GM23248 (cell line): ENCODE measurements at regions not wholly inside any gene's neighbourhood (a gene's known extent, or its start where the extent isn't known, plus 50 kb on each side); places are given as distances from the start of the nearest gene placed in this dataset.

Experiments used
- DNase-seq: peaks from one replicate; pipeline ENCODE4 v3.0.0-alpha.2; 2015
- H2AFZ ChIP-seq: fragments of 200-600 bp; sonication (generic); 2 replicates; pipeline ENCODE4 v1.6.1; 2016; ENCODE audit warnings: antibody characterized with exemption
- H3F3A ChIP-seq: fragments of 200-600 bp; sonication (generic); 2 replicates; pipeline ENCODE4 v1.6.1; 2016; ENCODE audit warnings: mild to moderate bottlenecking, antibody characterized with exemption, mixed run types; ENCODE audit not compliant: insufficient read depth
- H3K27ac ChIP-seq: fragments of 200-600 bp; sonication (generic); 2 replicates; pipeline ENCODE4 v1.5.1; 2016; ENCODE audit warnings: mild to moderate bottlenecking
- H3K27me3 ChIP-seq: fragments of 200-600 bp; sonication (generic); replicated peaks from 2 replicates; pipeline ENCODE4 v1.6.1; 2016; ENCODE audit warnings: mild to moderate bottlenecking; ENCODE audit not compliant: insufficient read depth
- H3K36me3 ChIP-seq: fragments of 200-600 bp; sonication (generic); 2 replicates; pipeline ENCODE4 v1.6.1; 2016; ENCODE audit warnings: low read depth, mild to moderate bottlenecking
- H3K4me1 ChIP-seq: fragments of 200-600 bp; sonication (generic); 2 replicates; pipeline ENCODE4 v1.6.1; 2016; ENCODE audit warnings: mild to moderate bottlenecking; ENCODE audit not compliant: insufficient read depth
- H3K4me2 ChIP-seq: fragments of 200-600 bp; sonication (generic); one replicate; pipeline ENCODE4 v1.6.1; 2016; ENCODE audit warnings: mild to moderate bottlenecking; ENCODE audit not compliant: unreplicated experiment
- H3K4me3 ChIP-seq: fragments of 200-600 bp; sonication (generic); 2 replicates; pipeline ENCODE4 v1.5.1; 2016; ENCODE audit warnings: mild to moderate bottlenecking
- H3K79me2 ChIP-seq: fragments of 200-600 bp; sonication (generic); 2 replicates; pipeline ENCODE4 v1.6.1; 2016; ENCODE audit warnings: mild to moderate bottlenecking; ENCODE audit not compliant: insufficient read depth
- H3K9ac ChIP-seq: fragments of 200-600 bp; sonication (generic); 2 replicates; pipeline ENCODE4 v1.6.1; 2016; ENCODE audit warnings: mild to moderate bottlenecking
- H3K9me2 ChIP-seq: fragments of 200-600 bp; sonication (generic); 2 replicates; pipeline ENCODE4 v1.6.1; 2016; ENCODE audit warnings: mixed run types, mild to moderate bottlenecking, moderate library complexity; ENCODE audit not compliant: insufficient read depth
- H3K9me3 ChIP-seq: fragments of 200-600 bp; sonication (generic); one replicate; pipeline ENCODE4 v1.6.1; 2017; ENCODE audit warnings: low read depth
- H4K20me1 ChIP-seq: fragments of 200-600 bp; sonication (generic); 2 replicates; pipeline ENCODE4 v1.6.0; 2016; ENCODE audit not compliant: insufficient read depth
- EZH2 ChIP-seq: fragments of 200-600 bp; sonication (generic); IDR thresholded peaks from 2 replicates; pipeline ENCODE4 v1.6.1; 2018; ENCODE audit warnings: antibody characterized with exemption, mild to moderate bottlenecking; ENCODE audit not compliant: insufficient read depth, poor library complexity, severe bottlenecking
- EZH2phosphoT487 ChIP-seq: fragments of 200-600 bp; sonication (generic); IDR thresholded peaks from 2 replicates; pipeline ENCODE4 v1.6.1; 2018; ENCODE audit warnings: antibody characterized with exemption, moderate library complexity, mild to moderate bottlenecking, low read depth; ENCODE audit not compliant: insufficient read depth
- WGBS, 2 experiments: methylation state at CpG; one replicate each; pipeline ENCODE4 v1.1.6; 2015 to 2017; ENCODE audit warnings: low lambda C conversion rate in 2 of 2, low coverage in 1 of 2; ENCODE audit errors: missing lambda C conversion rate in 2 of 2; 5-methylcytosine and 5-hydroxymethylcytosine counted together
- in situ Hi-C: fragments of 300-500 bp; cut with MboI; formaldehyde crosslinking; loops from 2 replicates; pipeline ENCODE4 v1.15.0; 2020

GRCh38 chr14:31950764-31951637 lies 126.1 kb upstream of the ARHGAP5 start:
- H3K27ac ChIP-seq: no peak overlapping the region
- peak overlapping the region; percentile 43 for H2AFZ ChIP-seq
- H3K27me3 ChIP-seq: no peaks in the 10 kb centered on the region
- no peak for TF ChIP-seq EZH2phosphoT487
- in situ Hi-C loops: no loop called here
- peaks cover 20% of the 10 kb centered on the region for H3K4me1 ChIP-seq
- H3K79me2 ChIP-seq: no peaks in the 10 kb centered on the region
- DNase-seq: peak; percentile 86
- no peak overlapping the region for H3K4me2 ChIP-seq
- H3F3A ChIP-seq: no peaks in the 10 kb centered on the region; the same call in 1 of the 2 replicates
- H3K9me3 ChIP-seq: no peaks in the 10 kb centered on the region
- 45 to 52% methylated on average over 19 of the region's 19 CpGs for WGBS, 2 experiments
- H3K9ac ChIP-seq: no peak overlapping the region
- no peak overlapping the region for H3K4me3 ChIP-seq
- H4K20me1 ChIP-seq: no peaks in the 10 kb centered on the region
- H3K36me3 ChIP-seq: no peaks in the 10 kb centered on the region
- H3K9me2 ChIP-seq: no peaks in the 10 kb centered on the region

GRCh38 chr14:31951638-31951964 lies 125.5 kb upstream of the ARHGAP5 start:
- Histone ChIP-seq H3K9me2 (no peaks in the 10 kb centered on the region), H3K9ac (no peak overlapping the region), H4K20me1 (no peaks in the 10 kb centered on the region), H2AFZ (no peak overlapping the region), H3F3A (no peaks in the 10 kb centered on the region; the same call in 1 of the 2 replicates), H3K79me2 (no peaks in the 10 kb centered on the region), H3K36me3 (no peaks in the 10 kb centered on the region), H3K4me2 (no peak overlapping the region), H3K9me3 (no peaks in the 10 kb centered on the region), H3K4me1 (peaks cover 20% of the 10 kb centered on the region), H3K4me3 (no peak overlapping the region), H3K27ac (no peak overlapping the region), H3K27me3 (no peaks in the 10 kb centered on the region)
- in situ Hi-C loops: no loop called here
- no peak for DNase-seq
- 88 to 97% methylated on average over 3 to 4 of the region's 4 CpGs for whole genome bisulfite sequencing, 2 experiments
- TF ChIP-seq EZH2: no peak
- TF ChIP-seq EZH2phosphoT487: no peak

GRCh38 chr14:31952573-31952972 lies 124.5 kb upstream of the ARHGAP5 start:
- Histone ChIP-seq H3K9me2 (no peaks in the 10 kb centered on the region), H3K9ac (no peak overlapping the region), H2AFZ (no peak overlapping the region), H3K27me3 (no peaks in the 10 kb centered on the region), H3K4me1 (peaks cover 20% of the 10 kb centered on the region), H3K4me3 (no peak overlapping the region), H3K36me3 (no peaks in the 10 kb centered on the region), H3K27ac (no peak overlapping the region), H3K4me2 (no peak overlapping the region), H3K79me2 (no peaks in the 10 kb centered on the region), H3K9me3 (no peaks in the 10 kb centered on the region), H3F3A (no peaks in the 10 kb centered on the region; the same call in 1 of the 2 replicates), H4K20me1 (no peaks in the 10 kb centered on the region)
- TF ChIP-seq EZH2: no peak
- no peak for TF ChIP-seq EZH2phosphoT487
- WGBS, 2 experiments: 83 to 100% methylated on average over 1 of the region's 1 CpG
- DNase-seq: no peak
- in situ Hi-C loops: no loop called here

GRCh38 chr14:31953210-31953609 lies 123.9 kb upstream of the ARHGAP5 start:
- Histone ChIP-seq H3K27ac (no peak overlapping the region), H3K9me2 (no peaks in the 10 kb centered on the region), H3K36me3 (no peaks in the 10 kb centered on the region), H3K4me2 (no peak overlapping the region), H3K9me3 (no peaks in the 10 kb centered on the region), H3K79me2 (no peaks in the 10 kb centered on the region), H4K20me1 (no peaks in the 10 kb centered on the region), H3F3A (no peaks in the 10 kb centered on the region; the same call in 1 of the 2 replicates), H3K27me3 (no peaks in the 10 kb centered on the region), H3K4me3 (no peak overlapping the region), H2AFZ (no peak overlapping the region), H3K9ac (no peak overlapping the region), H3K4me1 (peaks cover 20% of the 10 kb centered on the region)
- in situ Hi-C loops: no loop called here
- DNase-seq: no peak
- WGBS, 2 experiments: 85 to 89% methylated on average over 6 of the region's 6 CpGs
- no peak for TF ChIP-seq EZH2phosphoT487
- no peak for TF ChIP-seq EZH2

- DNase-seq: peak; percentile 76
- H3K27me3 ChIP-seq: no peaks in the 10 kb centered on the region
- TF ChIP-seq EZH2 (no peak), EZH2phosphoT487 (no peak)
- no peak overlapping the region for H3K27ac ChIP-seq
- H3K9me2 ChIP-seq: no peaks in the 10 kb centered on the region
- no peaks in the 10 kb centered on the region for H3K36me3 ChIP-seq
- H3F3A ChIP-seq: no peaks in the 10 kb centered on the region; the same call in 1 of the 2 replicates
- H3K9ac ChIP-seq: no peak overlapping the region
- H3K4me2 ChIP-seq: no peak overlapping the region
- no peaks in the 10 kb centered on the region for H4K20me1 ChIP-seq
- H3K9me3 ChIP-seq: no peaks in the 10 kb centered on the region
- H3K79me2 ChIP-seq: no peaks in the 10 kb centered on the region
- no peak overlapping the region for H3K4me3 ChIP-seq
- peaks cover 12% of the 10 kb centered on the region for H3K4me1 ChIP-seq
- H2AFZ ChIP-seq: no peak overlapping the region
- in situ Hi-C loops: no loop called here
Measured at GRCh38 chr14:31954991-31955390, 122.1 kb upstream of the ARHGAP5 start.
